ENCODE measurements at regions not wholly inside any gene's neighbourhood (a gene's known extent, or its start where the extent isn't known, plus 50 kb on each side); places are given as distances from the start of the nearest gene placed in this dataset.

DNA sequence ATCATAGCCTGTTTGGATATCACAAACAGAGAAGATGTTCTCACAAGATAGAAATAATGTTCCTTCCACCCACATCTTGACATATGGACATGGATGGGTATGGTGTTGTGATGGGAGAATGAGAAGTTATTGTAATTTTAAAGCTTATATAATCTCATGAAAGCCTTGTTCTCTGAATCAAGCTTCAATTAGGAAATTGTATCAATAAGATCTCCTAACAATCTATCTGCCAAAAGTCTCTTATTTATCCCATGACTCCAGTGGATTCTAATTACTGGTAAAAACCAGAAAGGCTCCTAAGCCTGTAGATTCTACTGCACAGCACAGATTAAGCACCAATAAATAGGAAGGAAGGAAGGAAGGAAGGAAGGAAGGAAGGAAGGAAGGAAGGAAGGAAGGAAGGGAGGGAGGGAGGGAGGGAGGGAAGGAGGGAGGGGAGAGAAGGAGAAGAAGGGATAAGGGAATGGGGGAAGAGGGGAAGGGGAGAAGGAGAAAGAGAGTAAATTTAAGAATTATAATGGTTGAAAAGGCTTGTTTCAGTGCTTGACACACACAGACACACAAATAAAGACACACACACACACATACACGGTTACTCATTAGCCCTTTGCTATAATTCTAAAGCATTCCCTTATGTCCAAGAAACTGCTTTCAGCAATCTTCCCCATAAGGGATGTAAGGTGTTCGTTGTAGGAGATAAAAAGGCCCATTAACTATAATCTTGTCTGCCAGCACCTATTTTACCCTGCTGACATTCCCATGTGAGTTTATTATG is 258.0 kb upstream of the API5 start:
- no peak for DNase-seq (ENCODE audit: low read depth in 6 of 9, low spot score in 9 of 9)
- Histone ChIP-seq H3K27me3 (ENCODE audit: control insufficient read depth in 2 of 2, insufficient read depth in 1 of 2, low read length in 1 of 2) (no peaks in the 10 kb centered on the region), H3K27ac (ENCODE audit: low read depth in 1 of 2, low read length in 1 of 2) (no peak overlapping the region), H3K4me3 (ENCODE audit: low read length in 2 of 2) (no peak overlapping the region), H3K4me1 (ENCODE audit: control insufficient read depth in 2 of 2, insufficient read depth in 2 of 2, low read length in 2 of 2) (no peaks in the 10 kb centered on the region), H3K36me3 (ENCODE audit: control insufficient read depth in 2 of 2, insufficient read depth in 2 of 2, low read length in 1 of 2) (no peaks in the 10 kb centered on the region), H3K9me3 (ENCODE audit: control insufficient read depth in 2 of 2, insufficient read depth in 1 of 2, low read length in 1 of 2) (no peaks in the 10 kb centered on the region)
- WGBS, result 73% methylated on average over 2 of the region's 2 CpGs

DNA sequence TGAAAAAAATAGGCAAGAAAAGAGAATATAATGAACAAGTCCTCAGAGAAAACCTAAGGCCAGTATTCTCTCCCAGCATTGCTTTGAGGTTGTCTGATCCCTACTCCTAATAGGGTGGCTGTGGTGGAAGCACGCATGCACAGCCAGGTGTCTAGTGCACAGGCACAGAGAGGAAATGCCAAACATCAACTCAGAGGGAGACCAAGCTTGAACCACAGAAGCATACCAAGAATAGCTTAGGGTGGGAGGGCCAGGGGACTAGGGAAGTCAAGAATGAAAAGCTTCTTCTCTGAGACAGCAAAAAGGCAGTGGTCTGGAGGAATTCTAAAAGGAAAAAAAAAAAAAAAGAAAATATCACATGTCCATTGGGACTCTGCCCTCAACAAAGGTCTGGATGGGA is 244.1 kb upstream of the API5 start:
- Histone ChIP-seq H3K36me3 (ENCODE audit: control insufficient read depth in 2 of 2, insufficient read depth in 2 of 2, low read length in 1 of 2) (no peaks in the 10 kb centered on the region), H3K4me1 (ENCODE audit: control insufficient read depth in 2 of 2, insufficient read depth in 2 of 2, low read length in 2 of 2) (no peaks in the 10 kb centered on the region), H3K27me3 (ENCODE audit: control insufficient read depth in 2 of 2, insufficient read depth in 1 of 2, low read length in 1 of 2) (no peaks in the 10 kb centered on the region), H3K9me3 (ENCODE audit: control insufficient read depth in 2 of 2, insufficient read depth in 1 of 2, low read length in 1 of 2) (no peaks in the 10 kb centered on the region), H3K27ac (ENCODE audit: low read depth in 1 of 2, low read length in 1 of 2) (no peak overlapping the region), H3K4me3 (ENCODE audit: low read length in 2 of 2) (no peak overlapping the region)
- no peak for DNase-seq (ENCODE audit: low read depth in 6 of 9, low spot score in 9 of 9)
- WGBS, result 90% methylated on average over 1 of the region's 1 CpG

DNA sequence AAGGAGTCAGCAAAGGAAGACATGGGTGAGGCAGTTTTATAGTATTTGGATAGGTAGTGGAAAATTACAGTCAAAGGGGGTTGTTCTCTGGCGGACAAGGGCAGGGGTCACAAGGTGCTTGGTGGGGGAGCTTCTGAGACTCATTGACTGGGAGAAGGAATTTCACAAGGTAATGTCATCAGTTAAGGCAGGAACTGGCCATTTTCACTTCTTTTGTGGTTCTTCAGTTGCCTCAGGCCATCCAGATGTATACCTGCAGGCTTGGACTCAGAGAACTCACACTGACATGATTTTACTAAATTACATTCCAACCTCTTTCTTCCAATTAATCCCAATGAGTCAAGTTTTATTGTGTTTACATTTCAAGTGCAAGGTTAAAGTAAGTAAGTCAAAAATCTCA is 240.5 kb upstream of the API5 start:
- no peaks in the 10 kb centered on the region for H3K27me3 ChIP-seq (ENCODE audit: control insufficient read depth in 2 of 2, insufficient read depth in 1 of 2, low read length in 1 of 2)
- WGBS, result 100% methylated on average over 1 of the region's 1 CpG
- no peaks in the 10 kb centered on the region for H3K4me1 ChIP-seq (ENCODE audit: control insufficient read depth in 2 of 2, insufficient read depth in 2 of 2, low read length in 2 of 2)
- no peaks in the 10 kb centered on the region for H3K36me3 ChIP-seq (ENCODE audit: control insufficient read depth in 2 of 2, insufficient read depth in 2 of 2, low read length in 1 of 2)
- DNase-seq (ENCODE audit: low read depth in 6 of 9, low spot score in 9 of 9), result no peak
- no peak overlapping the region for H3K27ac ChIP-seq (ENCODE audit: low read depth in 1 of 2, low read length in 1 of 2)
- H3K4me3 ChIP-seq (ENCODE audit: low read length in 2 of 2), result no peak overlapping the region
- no peaks in the 10 kb centered on the region for H3K9me3 ChIP-seq (ENCODE audit: control insufficient read depth in 2 of 2, insufficient read depth in 1 of 2, low read length in 1 of 2)

DNA sequence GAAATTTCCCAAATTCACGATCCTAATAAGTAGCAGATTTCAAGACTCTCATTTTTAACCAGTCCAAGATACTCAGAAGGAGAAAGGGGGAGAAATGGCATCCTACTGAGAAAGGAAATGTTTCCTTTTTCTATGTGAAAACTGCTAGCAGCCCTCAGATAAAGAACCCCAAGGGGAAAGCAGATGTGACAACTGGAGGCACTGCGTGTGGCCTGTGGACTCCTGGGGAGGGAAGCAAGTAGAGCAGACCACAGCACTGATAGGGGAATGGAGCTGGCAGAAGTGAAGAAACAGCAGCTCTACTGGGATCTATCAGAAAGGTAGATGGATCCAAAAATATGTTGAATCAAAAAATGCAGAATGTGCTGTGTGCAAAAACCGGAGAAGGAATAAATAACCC is 239.7 kb upstream of the API5 start:
- no peak overlapping the region for H3K4me3 ChIP-seq (ENCODE audit: low read length in 2 of 2)
- H3K27me3 ChIP-seq (ENCODE audit: control insufficient read depth in 2 of 2, insufficient read depth in 1 of 2, low read length in 1 of 2), result no peaks in the 10 kb centered on the region
- WGBS, result 88% methylated on average over 3 of the region's 3 CpGs
- no peak for DNase-seq (ENCODE audit: low read depth in 6 of 9, low spot score in 9 of 9)
- H3K4me1 ChIP-seq (ENCODE audit: control insufficient read depth in 2 of 2, insufficient read depth in 2 of 2, low read length in 2 of 2), result no peaks in the 10 kb centered on the region
- H3K9me3 ChIP-seq (ENCODE audit: control insufficient read depth in 2 of 2, insufficient read depth in 1 of 2, low read length in 1 of 2), result no peaks in the 10 kb centered on the region
- no peaks in the 10 kb centered on the region for H3K36me3 ChIP-seq (ENCODE audit: control insufficient read depth in 2 of 2, insufficient read depth in 2 of 2, low read length in 1 of 2)
- H3K27ac ChIP-seq (ENCODE audit: low read depth in 1 of 2, low read length in 1 of 2), result no peak overlapping the region

DNA sequence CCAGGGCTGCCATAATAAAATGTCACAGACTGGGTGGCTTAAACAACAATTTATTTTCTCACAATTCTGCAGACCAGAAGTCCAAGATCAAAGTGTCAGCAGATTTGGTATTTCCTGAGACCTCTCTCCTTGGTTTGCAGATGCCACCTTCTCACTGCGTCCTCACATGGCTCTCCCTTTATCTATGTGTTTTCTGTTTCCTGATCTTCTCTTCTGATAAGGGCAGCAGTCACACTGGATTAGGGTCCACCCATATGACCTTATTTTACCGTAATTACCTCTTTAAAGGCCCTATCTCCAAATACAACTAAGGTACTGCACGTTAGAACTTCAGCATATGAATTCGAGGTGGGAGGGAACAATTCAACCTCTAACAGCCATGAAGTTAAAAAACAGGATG is 238.9 kb upstream of the API5 start:
- Histone ChIP-seq H3K4me1 (ENCODE audit: control insufficient read depth in 2 of 2, insufficient read depth in 2 of 2, low read length in 2 of 2) (no peaks in the 10 kb centered on the region), H3K27me3 (ENCODE audit: control insufficient read depth in 2 of 2, insufficient read depth in 1 of 2, low read length in 1 of 2) (no peaks in the 10 kb centered on the region), H3K4me3 (ENCODE audit: low read length in 2 of 2) (no peak overlapping the region), H3K36me3 (ENCODE audit: control insufficient read depth in 2 of 2, insufficient read depth in 2 of 2, low read length in 1 of 2) (no peaks in the 10 kb centered on the region), H3K27ac (ENCODE audit: low read depth in 1 of 2, low read length in 1 of 2) (no peak overlapping the region), H3K9me3 (ENCODE audit: control insufficient read depth in 2 of 2, insufficient read depth in 1 of 2, low read length in 1 of 2) (no peaks in the 10 kb centered on the region)
- no peak for DNase-seq (ENCODE audit: low read depth in 6 of 9, low spot score in 9 of 9)
- 80% methylated on average over 4 of the region's 4 CpGs for WGBS

DNA sequence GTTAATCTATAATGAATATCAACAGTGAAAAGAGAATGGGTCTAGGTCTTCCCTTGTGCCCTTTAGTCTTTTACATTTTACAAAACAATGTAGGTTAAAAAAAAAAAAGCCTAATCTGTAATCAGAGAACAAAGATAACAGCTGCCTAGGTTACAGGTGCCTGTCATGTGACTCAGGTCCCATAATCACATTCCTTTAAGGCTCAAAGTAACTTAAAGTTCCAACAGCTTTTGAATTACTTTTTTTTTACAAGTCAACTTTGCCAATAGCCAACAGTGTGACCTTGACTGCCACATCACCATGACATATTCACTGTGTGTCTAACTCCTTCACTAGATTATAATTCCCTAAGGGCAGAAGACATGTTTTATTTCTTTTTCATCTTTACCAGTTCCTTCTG is 237.0 kb upstream of the API5 start:
- Histone ChIP-seq H3K9me3 (ENCODE audit: control insufficient read depth in 2 of 2, insufficient read depth in 1 of 2, low read length in 1 of 2) (no peaks in the 10 kb centered on the region), H3K4me1 (ENCODE audit: control insufficient read depth in 2 of 2, insufficient read depth in 2 of 2, low read length in 2 of 2) (no peaks in the 10 kb centered on the region), H3K36me3 (ENCODE audit: control insufficient read depth in 2 of 2, insufficient read depth in 2 of 2, low read length in 1 of 2) (no peaks in the 10 kb centered on the region), H3K4me3 (ENCODE audit: low read length in 2 of 2) (no peak overlapping the region), H3K27ac (ENCODE audit: low read depth in 1 of 2, low read length in 1 of 2) (no peak overlapping the region), H3K27me3 (ENCODE audit: control insufficient read depth in 2 of 2, insufficient read depth in 1 of 2, low read length in 1 of 2) (no peaks in the 10 kb centered on the region)
- DNase-seq (ENCODE audit: low read depth in 6 of 9, low spot score in 9 of 9), result no peak

DNA sequence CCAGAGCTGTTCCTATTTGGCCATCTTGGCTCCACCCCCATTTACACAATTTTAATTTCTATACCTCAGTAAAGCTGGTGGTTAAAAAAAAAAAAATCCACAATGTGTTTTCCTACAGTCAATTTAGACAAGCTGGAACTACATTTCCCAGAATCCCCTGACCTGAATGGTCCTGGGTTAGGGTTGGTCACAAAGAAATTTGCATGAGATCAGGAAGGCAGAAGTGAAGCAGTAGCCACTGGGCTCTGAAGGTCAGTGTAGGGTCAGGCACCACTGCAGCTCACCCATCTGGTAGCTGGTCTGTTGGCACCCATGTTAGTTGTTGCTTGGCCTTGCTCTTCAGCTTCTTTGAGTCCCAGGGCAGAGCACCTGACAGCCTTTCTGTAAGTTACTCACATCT is 210.7 kb upstream of the API5 start:
- Histone ChIP-seq H3K4me1 (ENCODE audit: control insufficient read depth in 2 of 2, insufficient read depth in 2 of 2, low read length in 2 of 2) (no peaks in the 10 kb centered on the region), H3K27ac (ENCODE audit: low read depth in 1 of 2, low read length in 1 of 2) (no peak overlapping the region), H3K27me3 (ENCODE audit: control insufficient read depth in 2 of 2, insufficient read depth in 1 of 2, low read length in 1 of 2) (no peaks in the 10 kb centered on the region), H3K36me3 (ENCODE audit: control insufficient read depth in 2 of 2, insufficient read depth in 2 of 2, low read length in 1 of 2) (no peaks in the 10 kb centered on the region), H3K9me3 (ENCODE audit: control insufficient read depth in 2 of 2, insufficient read depth in 1 of 2, low read length in 1 of 2) (peaks cover 0 to 6% of the 10 kb centered on the region in 2 donors), H3K4me3 (ENCODE audit: low read length in 2 of 2) (no peak overlapping the region)
- no peak for DNase-seq (ENCODE audit: low read depth in 6 of 9, low spot score in 9 of 9)

DNA sequence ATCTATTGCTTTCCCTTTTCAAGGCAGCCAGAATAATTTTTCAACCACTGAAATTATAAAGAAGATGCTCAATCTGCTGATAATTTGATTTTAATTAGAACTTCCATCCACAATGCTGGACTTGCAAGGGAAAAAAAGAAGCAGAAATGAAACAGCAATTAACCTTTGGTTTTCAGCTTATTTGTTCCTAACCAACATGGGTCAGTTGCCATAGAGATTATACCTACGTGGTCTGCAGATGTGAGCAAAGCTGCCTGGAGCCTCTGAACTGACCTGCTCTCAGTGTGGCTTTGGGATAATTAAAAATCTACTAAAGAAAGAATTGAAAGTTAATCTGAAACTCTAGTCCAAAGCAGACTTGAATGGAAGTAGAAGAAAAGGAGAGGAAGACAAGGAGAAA is 195.7 kb upstream of the API5 start:
- H3K4me1 ChIP-seq (ENCODE audit: control insufficient read depth in 2 of 2, insufficient read depth in 2 of 2, low read length in 2 of 2), result no peaks in the 10 kb centered on the region
- H3K4me3 ChIP-seq (ENCODE audit: low read length in 2 of 2), result no peak overlapping the region
- no peaks in the 10 kb centered on the region for H3K27me3 ChIP-seq (ENCODE audit: control insufficient read depth in 2 of 2, insufficient read depth in 1 of 2, low read length in 1 of 2)
- 60% methylated on average over 1 of the region's 1 CpG for WGBS
- no peaks in the 10 kb centered on the region for H3K36me3 ChIP-seq (ENCODE audit: control insufficient read depth in 2 of 2, insufficient read depth in 2 of 2, low read length in 1 of 2)
- no peaks in the 10 kb centered on the region for H3K9me3 ChIP-seq (ENCODE audit: control insufficient read depth in 2 of 2, insufficient read depth in 1 of 2, low read length in 1 of 2)
- no peak overlapping the region for H3K27ac ChIP-seq (ENCODE audit: low read depth in 1 of 2, low read length in 1 of 2)
- DNase-seq (ENCODE audit: low read depth in 6 of 9, low spot score in 9 of 9), result no peak

DNA sequence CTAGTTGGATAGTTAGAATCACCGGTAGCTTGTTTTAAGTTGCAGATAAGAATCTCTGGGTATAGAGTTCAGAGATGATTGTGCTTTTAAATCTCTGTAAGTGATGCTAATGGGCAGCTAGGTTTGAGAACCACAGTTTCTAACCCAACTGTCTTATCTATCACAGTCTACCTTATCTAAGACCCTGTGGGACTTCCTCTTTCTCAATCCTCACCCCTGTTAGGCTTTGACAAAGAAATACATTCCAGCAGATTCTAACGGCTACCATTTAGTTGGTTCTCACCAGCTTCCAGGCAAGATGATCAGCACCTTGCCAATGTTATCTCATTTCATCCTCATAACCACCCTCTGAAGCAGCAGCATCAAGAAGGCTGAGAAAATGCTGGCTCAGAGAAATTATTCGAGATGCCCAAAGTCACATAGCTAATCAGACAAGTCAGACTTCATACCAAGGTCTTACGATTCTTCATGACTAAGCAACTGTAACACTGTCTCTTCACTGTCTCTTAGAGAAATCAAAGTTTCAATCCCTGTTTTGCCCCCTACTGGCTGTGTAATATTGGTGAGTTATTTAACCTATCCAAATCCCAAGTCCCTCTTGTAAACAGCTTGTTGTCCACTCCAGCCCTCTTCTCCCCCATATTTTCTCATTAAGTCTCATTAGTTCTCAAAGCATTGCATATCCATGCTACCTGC is 192.4 kb upstream of the API5 start:
- no peak for DNase-seq (ENCODE audit: low read depth in 6 of 9, low spot score in 9 of 9)
- Histone ChIP-seq H3K9me3 (ENCODE audit: control insufficient read depth in 2 of 2, insufficient read depth in 1 of 2, low read length in 1 of 2) (no peaks in the 10 kb centered on the region), H3K27ac (ENCODE audit: low read depth in 1 of 2, low read length in 1 of 2) (no peak overlapping the region), H3K36me3 (ENCODE audit: control insufficient read depth in 2 of 2, insufficient read depth in 2 of 2, low read length in 1 of 2) (no peaks in the 10 kb centered on the region), H3K27me3 (ENCODE audit: control insufficient read depth in 2 of 2, insufficient read depth in 1 of 2, low read length in 1 of 2) (no peaks in the 10 kb centered on the region), H3K4me1 (ENCODE audit: control insufficient read depth in 2 of 2, insufficient read depth in 2 of 2, low read length in 2 of 2) (no peaks in the 10 kb centered on the region), H3K4me3 (ENCODE audit: low read length in 2 of 2) (no peak overlapping the region)
- 86% methylated on average over 4 of the region's 4 CpGs for WGBS
